ENCODE measurements at regions not wholly inside any gene's neighbourhood (a gene's known extent, or its start where the extent isn't known, plus 50 kb on each side); places are given as distances from the start of the nearest gene placed in this dataset.

DNA sequence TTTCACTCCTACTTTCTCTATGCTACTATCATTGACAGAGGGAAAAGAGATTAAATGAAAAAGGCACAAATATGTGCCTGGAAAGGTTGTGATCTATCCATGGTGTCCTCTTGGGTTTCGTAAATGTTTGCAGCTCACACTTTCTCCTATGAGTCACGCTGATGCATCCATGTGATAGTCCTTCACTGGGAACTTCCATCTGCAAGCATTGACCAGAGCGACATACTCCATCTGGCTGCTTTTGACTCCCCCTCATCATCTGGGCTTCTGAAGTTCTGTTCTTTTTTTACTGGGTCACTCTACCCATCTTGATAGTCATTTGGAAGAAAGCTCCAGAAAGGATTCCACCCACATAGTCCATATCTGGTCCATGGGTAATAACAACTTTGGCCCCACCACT is 84.7 kb upstream of the NDST3 start:
- TF ChIP-seq POLR2AphosphoS5 (IDR thresholded peaks at IDR 0.05; ENCODE audit: low read depth, low read length): no peak
- TF ChIP-seq POLR2A (IDR thresholded peaks at IDR 0.05; ENCODE audit: low read depth, low read length): no peak

Data from GM12891 (cell line).